GM12892 (cell line): ENCODE measurements at regions not wholly inside any gene's neighbourhood (a gene's known extent, or its start where the extent isn't known, plus 50 kb on each side); places are given as distances from the start of the nearest gene placed in this dataset.

Experiments used
- POLR2A ChIP-seq: IDR thresholded peaks from 2 replicates; pipeline ENCODE4 v1.6.1; 2011; ENCODE audit warnings: low read depth, low read length, control low read depth
- POLR2AphosphoS5 ChIP-seq: IDR thresholded peaks from 2 replicates; pipeline ENCODE4 v1.6.1; 2011; ENCODE audit warnings: low read depth, low read length, control low read depth
- TAF1 ChIP-seq: IDR thresholded peaks from 2 replicates; pipeline ENCODE4 v1.6.1; 2011; ENCODE audit warnings: low read depth, mild to moderate bottlenecking, control low read depth, low read length, borderline replicate concordance

- no peak for TF ChIP-seq TAF1
- TF ChIP-seq POLR2A: no peak
- no peak for TF ChIP-seq POLR2AphosphoS5
These were observed 715.6 kb upstream of the ID4 start for GRCh38 chr6:19121521-19121920.
